ENCODE measurements at regions not wholly inside any gene's neighbourhood (a gene's known extent, or its start where the extent isn't known, plus 50 kb on each side); places are given as distances from the start of the nearest gene placed in this dataset.
"Not testable (repeated sequence)": the region's sequence is repeated elsewhere in the genome, so short reads cannot be mapped to it uniquely, and the experiment has no call there.

DNA sequence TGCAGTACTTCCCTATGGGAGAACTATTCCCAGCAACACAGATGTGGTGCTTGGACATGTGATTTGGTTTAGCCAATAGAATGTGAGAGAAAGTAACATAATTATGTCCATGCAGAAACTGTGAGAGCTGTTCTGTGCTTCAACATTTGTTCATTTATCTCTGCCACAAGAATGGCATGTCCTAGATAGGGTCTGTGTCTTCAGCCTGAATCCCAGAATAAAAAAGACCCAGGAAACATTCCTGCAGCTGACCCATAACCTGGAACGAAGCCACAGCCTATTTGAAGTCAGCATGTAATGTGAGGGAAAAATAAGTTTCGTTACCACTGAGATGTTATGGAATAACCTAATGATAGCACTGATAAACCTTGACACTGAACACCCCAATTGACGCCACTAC, 552.0 kb upstream of the USP24 start:
- no peak overlapping the region for H3K9ac ChIP-seq (ENCODE audit: low read length in 3 of 3)
- H3K36me3 ChIP-seq (ENCODE audit: control insufficient read depth in 2 of 3, insufficient read depth in 3 of 3, low read length in 3 of 3): no peaks in the 10 kb centered on the region
- DNase-seq (no peak), FAIRE-seq (no peak)
- H3K4me1 ChIP-seq (ENCODE audit: control insufficient read depth in 2 of 3, insufficient read depth in 2 of 3, low read depth in 1 of 3, low read length in 3 of 3): no peaks in the 10 kb centered on the region
- intact Hi-C loops (cut with DNase I): no loop called here
- no peak overlapping the region for H3K4me3 ChIP-seq (ENCODE audit: low read length in 3 of 3)
- H3K27me3 ChIP-seq (ENCODE audit: control insufficient read depth, insufficient read depth, low read length): no peaks in the 10 kb centered on the region
- no peaks in the 10 kb centered on the region for H3K9me3 ChIP-seq (ENCODE audit: control insufficient read depth in 2 of 3, insufficient read depth in 1 of 3, low read length in 3 of 3)
- no peak overlapping the region for H3K27ac ChIP-seq (ENCODE audit: low read depth in 2 of 2, low read length in 2 of 2)
- TF ChIP-seq, protein P1, sequence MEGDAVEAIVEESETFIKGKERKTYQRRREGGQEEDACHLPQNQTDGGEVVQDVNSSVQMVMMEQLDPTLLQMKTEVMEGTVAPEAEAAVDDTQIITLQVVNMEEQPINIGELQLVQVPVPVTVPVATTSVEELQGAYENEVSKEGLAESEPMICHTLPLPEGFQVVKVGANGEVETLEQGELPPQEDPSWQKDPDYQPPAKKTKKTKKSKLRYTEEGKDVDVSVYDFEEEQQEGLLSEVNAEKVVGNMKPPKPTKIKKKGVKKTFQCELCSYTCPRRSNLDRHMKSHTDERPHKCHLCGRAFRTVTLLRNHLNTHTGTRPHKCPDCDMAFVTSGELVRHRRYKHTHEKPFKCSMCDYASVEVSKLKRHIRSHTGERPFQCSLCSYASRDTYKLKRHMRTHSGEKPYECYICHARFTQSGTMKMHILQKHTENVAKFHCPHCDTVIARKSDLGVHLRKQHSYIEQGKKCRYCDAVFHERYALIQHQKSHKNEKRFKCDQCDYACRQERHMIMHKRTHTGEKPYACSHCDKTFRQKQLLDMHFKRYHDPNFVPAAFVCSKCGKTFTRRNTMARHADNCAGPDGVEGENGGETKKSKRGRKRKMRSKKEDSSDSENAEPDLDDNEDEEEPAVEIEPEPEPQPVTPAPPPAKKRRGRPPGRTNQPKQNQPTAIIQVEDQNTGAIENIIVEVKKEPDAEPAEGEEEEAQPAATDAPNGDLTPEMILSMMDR (IDR thresholded peaks at IDR 0.05; ENCODE audit: borderline replicate concordance, extremely low read depth, insufficient read depth): no peak

DNA sequence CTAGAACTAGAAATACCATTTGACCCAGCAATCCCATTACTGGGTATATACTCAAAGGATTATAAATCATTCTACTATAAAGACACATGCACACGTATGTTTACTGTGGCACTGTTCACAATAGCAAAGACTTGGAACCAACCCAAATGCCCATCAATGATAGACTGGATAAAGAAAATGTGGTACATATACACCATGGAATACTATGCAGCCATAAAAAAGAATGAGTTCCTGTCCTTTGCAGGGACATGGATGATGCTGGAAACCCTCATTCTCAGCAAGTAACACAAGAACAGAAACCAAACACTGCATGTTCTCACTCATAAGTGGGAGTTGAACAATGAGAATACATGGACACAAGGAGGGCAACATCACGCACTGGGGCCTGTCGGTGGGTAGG, 550.3 kb upstream of the USP24 start:
- DNase-seq; H3K9me3 ChIP-seq (ENCODE audit: control insufficient read depth in 2 of 3, insufficient read depth in 1 of 3, low read length in 3 of 3); H3K27ac ChIP-seq (ENCODE audit: low read depth in 2 of 2, low read length in 2 of 2); intact Hi-C loops (cut with DNase I); H3K4me1 ChIP-seq (ENCODE audit: control insufficient read depth in 2 of 3, insufficient read depth in 2 of 3, low read depth in 1 of 3, low read length in 3 of 3); H3K9ac ChIP-seq (ENCODE audit: low read length in 3 of 3); FAIRE-seq; H3K36me3 ChIP-seq (ENCODE audit: control insufficient read depth in 2 of 3, insufficient read depth in 3 of 3, low read length in 3 of 3); H3K27me3 ChIP-seq (ENCODE audit: control insufficient read depth, insufficient read depth, low read length); H3K4me3 ChIP-seq (ENCODE audit: low read length in 3 of 3): not testable (repeated sequence)

DNA sequence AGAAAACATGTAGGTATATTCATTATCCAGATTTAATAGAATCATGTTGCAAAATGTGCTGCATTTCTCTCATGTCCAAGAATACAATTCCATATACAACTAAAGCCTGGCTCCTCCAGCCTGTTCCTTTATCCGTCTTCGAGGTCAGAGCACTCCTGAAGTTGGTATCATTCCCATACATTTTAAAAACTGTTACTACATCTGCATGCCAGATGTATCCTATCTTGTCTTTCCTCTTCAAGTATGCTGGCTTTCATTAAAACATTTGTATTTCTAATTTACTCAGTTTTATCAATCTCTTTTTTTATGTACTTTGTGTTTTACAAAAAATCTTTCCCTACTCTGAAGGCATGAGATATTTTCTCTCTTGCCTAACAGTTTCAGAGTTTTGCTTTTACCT, 536.6 kb upstream of the USP24 start:
- Histone ChIP-seq H3K4me1 (ENCODE audit: control insufficient read depth in 2 of 3, insufficient read depth in 2 of 3, low read depth in 1 of 3, low read length in 3 of 3) (no peaks in the 10 kb centered on the region), H3K36me3 (ENCODE audit: control insufficient read depth in 2 of 3, insufficient read depth in 3 of 3, low read length in 3 of 3) (no peaks in the 10 kb centered on the region), H3K9ac (ENCODE audit: low read length in 3 of 3) (no peak overlapping the region), H3K9me3 (ENCODE audit: control insufficient read depth in 2 of 3, insufficient read depth in 1 of 3, low read length in 3 of 3) (peaks cover 0 to 5% (median 0%) of the 10 kb centered on the region in 3 donors), H3K4me3 (ENCODE audit: low read length in 3 of 3) (no peak overlapping the region), H3K27me3 (ENCODE audit: control insufficient read depth, insufficient read depth, low read length) (no peaks in the 10 kb centered on the region), H3K27ac (ENCODE audit: low read depth in 2 of 2, low read length in 2 of 2) (no peak overlapping the region)
- intact Hi-C loops (cut with DNase I): no loop called here
- no peak for FAIRE-seq
- no peak for DNase-seq
- TF ChIP-seq, protein P1 (IDR thresholded peaks at IDR 0.05; ENCODE audit: borderline replicate concordance, extremely low read depth, insufficient read depth): no peak

DNA sequence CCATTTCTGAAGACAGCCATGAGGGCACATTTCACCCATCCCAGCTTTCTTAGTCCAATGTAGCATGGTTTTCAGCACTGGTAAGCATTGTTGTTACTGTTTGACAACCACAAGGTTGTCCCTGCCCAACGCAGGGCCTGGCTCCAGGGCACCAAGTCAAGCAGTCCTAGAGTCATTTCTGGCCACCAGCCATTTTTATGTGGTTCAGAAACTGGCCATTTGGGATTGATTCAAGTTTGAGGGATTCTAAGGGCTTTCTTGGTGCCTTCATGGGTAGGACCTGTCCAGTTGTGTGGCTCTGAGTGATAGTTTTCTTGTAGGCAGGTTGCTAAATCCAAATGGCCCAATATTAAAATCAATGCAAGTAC, 535.4 kb upstream of the USP24 start:
- intact Hi-C loops (cut with DNase I): no loop called here

More for the DNA sequence above, 535.4 kb upstream of the USP24 start:
- H3K9ac ChIP-seq (ENCODE audit: low read length in 3 of 3): no peak overlapping the region
- H3K4me1 ChIP-seq (ENCODE audit: control insufficient read depth in 2 of 3, insufficient read depth in 2 of 3, low read depth in 1 of 3, low read length in 3 of 3): no peaks in the 10 kb centered on the region
- H3K36me3 ChIP-seq (ENCODE audit: control insufficient read depth in 2 of 3, insufficient read depth in 3 of 3, low read length in 3 of 3): no peaks in the 10 kb centered on the region
- DNase-seq: no peak
- FAIRE-seq: no peak
- no peaks in the 10 kb centered on the region for H3K27me3 ChIP-seq (ENCODE audit: control insufficient read depth, insufficient read depth, low read length)
- TF ChIP-seq, protein P1 (IDR thresholded peaks at IDR 0.05; ENCODE audit: borderline replicate concordance, extremely low read depth, insufficient read depth): no peak
- peaks cover 0 to 9% (median 0%) of the 10 kb centered on the region in 3 donors for H3K9me3 ChIP-seq (ENCODE audit: control insufficient read depth in 2 of 3, insufficient read depth in 1 of 3, low read length in 3 of 3)
- H3K27ac ChIP-seq (ENCODE audit: low read depth in 2 of 2, low read length in 2 of 2): no peak overlapping the region
- no peak overlapping the region for H3K4me3 ChIP-seq (ENCODE audit: low read length in 3 of 3)

All from kidney (tissue), 13 donors.